HEK293 (cell line): ENCODE measurements at regions not wholly inside any gene's neighbourhood (a gene's known extent, or its start where the extent isn't known, plus 50 kb on each side); places are given as distances from the start of the nearest gene placed in this dataset.

Experiments
- CTCF ChIA-PET: fragments of 350-600 bp; formaldehyde crosslinking; extraction: SDS; loops from one replicate; lab custom pipeline; 2021; ENCODE audit warnings: antibody characterized with exemption; lab: Yijun Ruan, JAX
- POLR2A ChIA-PET: fragments of 300-600 bp; formaldehyde crosslinking; extraction: SDS; loops from one replicate; lab custom pipeline; 2020; ENCODE audit warnings: antibody characterized with exemption, inconsistent platforms; lab: Yijun Ruan, JAX
- H3K27ac ChIP-seq: fragments of 200-500 bp; sonication (Bioruptor generic); 2 replicates; pipeline ENCODE4 v1.5.1; 2014; ENCODE audit warnings: low read depth, low read length, control low read depth, inconsistent platforms; ENCODE audit errors: extremely low read depth
- H3K36me3 ChIP-seq, 2 experiments: fragments of 200-500 bp in 1 of 2; sonication (Bioruptor generic) in 1 of 2; 1 replicate in 1 of 2; 2 replicates in 1 of 2; pipeline ENCODE4 v1.5.1; 2014 to 2017; ENCODE audit warnings: inconsistent platforms in 2 of 2, low read length in 2 of 2; ENCODE audit not compliant: control insufficient read depth in 2 of 2, insufficient read depth in 1 of 2
- H3K4me1 ChIP-seq: fragments of 200-500 bp; sonication (Bioruptor generic); 2 replicates; pipeline ENCODE4 v1.5.1; 2014; ENCODE audit warnings: mild to moderate bottlenecking, low read length, inconsistent platforms; ENCODE audit not compliant: control insufficient read depth, insufficient read depth
- H3K4me3 ChIP-seq: 2 replicates; pipeline ENCODE4 v1.5.1; 2011; ENCODE audit warnings: low read depth, mild to moderate bottlenecking, control low read depth, low read length, moderate library complexity
- H3K9me3 ChIP-seq: fragments of 200-500 bp; sonication (Bioruptor generic); 2 replicates; pipeline ENCODE4 v1.5.1; 2014; ENCODE audit warnings: low read depth, low read length, inconsistent platforms; ENCODE audit not compliant: control insufficient read depth, insufficient read depth
- HOXC10 ChIP-seq: sonication (generic); formaldehyde crosslinking; IDR thresholded peaks from 2 replicates; pipeline ENCODE4 v1.8.1; 2023; ENCODE audit warnings: mild to moderate bottlenecking, missing genetic modification reagents
- OVOL3 ChIP-seq: fragments of 450-650 bp; formaldehyde crosslinking; IDR thresholded peaks from 2 replicates; pipeline ENCODE4 v1.5.1; 2016; ENCODE audit warnings: missing biosample characterization, missing genetic modification characterization
- REST ChIP-seq: fragments of 450-650 bp; formaldehyde crosslinking; IDR thresholded peaks from 2 replicates; pipeline ENCODE4 v1.5.1; 2016; ENCODE audit warnings: missing biosample characterization, missing genetic modification characterization
- SALL2 ChIP-seq: fragments of 450-650 bp; formaldehyde crosslinking; IDR thresholded peaks from 2 replicates; pipeline ENCODE4 v1.5.0; 2017; ENCODE audit warnings: missing biosample characterization, mild to moderate bottlenecking, missing genetic modification characterization, borderline replicate concordance
- ZBTB1 ChIP-seq: fragments of 450-650 bp; formaldehyde crosslinking; IDR thresholded peaks from 2 replicates; pipeline ENCODE4 v1.5.1; 2016; ENCODE audit warnings: missing biosample characterization, missing genetic modification characterization
- ZNF18 ChIP-seq: fragments of 450-650 bp; formaldehyde crosslinking; IDR thresholded peaks from 2 replicates; pipeline ENCODE4 v1.5.1; 2016; ENCODE audit warnings: missing biosample characterization, missing genetic modification characterization
- ZNF202 ChIP-seq: fragments of 450-650 bp; formaldehyde crosslinking; IDR thresholded peaks from 2 replicates; pipeline ENCODE4 v1.5.1; 2016; ENCODE audit warnings: missing biosample characterization, missing genetic modification characterization, borderline replicate concordance
- ZNF449 ChIP-seq: fragments of 450-650 bp; formaldehyde crosslinking; IDR thresholded peaks from 2 replicates; pipeline ENCODE4 v1.5.1; 2017; ENCODE audit warnings: missing biosample characterization, mild to moderate bottlenecking, missing genetic modification characterization, moderate library complexity
- ZNF555 ChIP-seq: fragments of 450-650 bp; formaldehyde crosslinking; conservative IDR thresholded peaks from 2 replicates; pipeline ENCODE4 v1.5.1; 2017; ENCODE audit warnings: missing biosample characterization, mild to moderate bottlenecking, missing genetic modification characterization, inconsistent platforms
- ZNF677 ChIP-seq: fragments of 450-650 bp; IDR thresholded peaks from 2 replicates; pipeline ENCODE4 v1.5.0; 2018; ENCODE audit warnings: missing biosample characterization, mild to moderate bottlenecking, missing genetic modification characterization, moderate library complexity
- ZSCAN18 ChIP-seq: fragments of 450-650 bp; formaldehyde crosslinking; IDR thresholded peaks from 2 replicates; pipeline ENCODE4 v1.5.1; 2016; ENCODE audit warnings: missing biosample characterization, missing genetic modification characterization
- TF ChIP-seq, protein P1 (sequence below): fragments of 450-650 bp; formaldehyde crosslinking; IDR thresholded peaks from 2 replicates; pipeline ENCODE4 v1.5.1; 2016; ENCODE audit warnings: missing biosample characterization, missing genetic modification characterization
- TF ChIP-seq, protein P2 (sequence below): fragments of 450-650 bp; formaldehyde crosslinking; IDR thresholded peaks from 2 replicates; pipeline ENCODE4 v1.5.1; 2016; ENCODE audit warnings: missing biosample characterization, missing genetic modification characterization
- TF ChIP-seq, protein P3 (sequence below): fragments of 450-650 bp; IDR thresholded peaks from 2 replicates; pipeline ENCODE4 v1.5.1; 2018; ENCODE audit warnings: missing biosample characterization, mild to moderate bottlenecking, missing genetic modification characterization
- TF ChIP-seq, protein P4 (sequence below): fragments of 450-650 bp; formaldehyde crosslinking; IDR thresholded peaks from 2 replicates; pipeline ENCODE4 v1.5.1; 2017; ENCODE audit warnings: missing biosample characterization, missing genetic modification characterization

- Histone ChIP-seq H3K27ac (no peak overlapping the region), H3K36me3 (no peaks in the 10 kb centered on the region), H3K9me3 (no peaks in the 10 kb centered on the region), H3K4me3 (no peak overlapping the region), H3K4me1 (no peaks in the 10 kb centered on the region)
- ChIA-PET POLR2A (no interaction called here), CTCF (no interaction called here)
- TF ChIP-seq SALL2 (tag by site-specific recombination) (no peak), REST (no peak), ZNF18 (tag by site-specific recombination) (no peak), ZNF677 (tag by site-specific recombination) (no peak), HOXC10 (CRISPR knock-in tag) (no peak), ZNF555 (tag by site-specific recombination) (no peak), ZNF202 (no peak)
- TF ChIP-seq, protein P1, sequence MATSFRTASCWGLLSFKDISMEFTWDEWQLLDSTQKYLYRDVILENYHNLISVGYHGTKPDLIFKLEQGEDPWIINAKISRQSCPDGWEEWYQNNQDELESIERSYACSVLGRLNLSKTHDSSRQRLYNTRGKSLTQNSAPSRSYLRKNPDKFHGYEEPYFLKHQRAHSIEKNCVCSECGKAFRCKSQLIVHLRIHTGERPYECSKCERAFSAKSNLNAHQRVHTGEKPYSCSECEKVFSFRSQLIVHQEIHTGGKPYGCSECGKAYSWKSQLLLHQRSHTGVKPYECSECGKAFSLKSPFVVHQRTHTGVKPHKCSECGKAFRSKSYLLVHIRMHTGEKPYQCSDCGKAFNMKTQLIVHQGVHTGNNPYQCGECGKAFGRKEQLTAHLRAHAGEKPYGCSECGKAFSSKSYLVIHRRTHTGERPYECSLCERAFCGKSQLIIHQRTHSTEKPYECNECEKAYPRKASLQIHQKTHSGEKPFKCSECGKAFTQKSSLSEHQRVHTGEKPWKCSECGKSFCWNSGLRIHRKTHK (tag by site-specific recombination): no peak
- TF ChIP-seq, protein P2, sequence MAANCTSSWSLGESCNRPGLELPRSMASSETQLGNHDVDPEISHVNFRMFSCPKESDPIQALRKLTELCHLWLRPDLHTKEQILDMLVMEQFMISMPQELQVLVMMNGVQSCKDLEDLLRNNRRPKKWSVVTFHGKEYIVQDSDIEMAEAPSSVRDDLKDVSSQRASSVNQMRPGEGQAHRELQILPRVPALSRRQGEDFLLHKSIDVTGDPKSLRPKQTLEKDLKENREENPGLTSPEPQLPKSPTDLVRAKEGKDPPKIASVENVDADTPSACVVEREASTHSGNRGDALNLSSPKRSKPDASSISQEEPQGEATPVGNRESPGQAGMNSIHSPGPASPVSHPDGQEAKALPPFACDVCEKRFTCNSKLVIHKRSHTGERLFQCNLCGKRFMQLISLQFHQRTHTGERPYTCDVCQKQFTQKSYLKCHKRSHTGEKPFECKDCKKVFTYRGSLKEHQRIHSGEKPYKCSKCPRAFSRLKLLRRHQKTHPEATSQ: no peak
Observed at GRCh38 chr2:150174971-150175421, 312.5 kb downstream of the RND3 start.

GRCh38 chr2:150174056-150174805, 313.2 kb downstream of the RND3 start:
- no peaks in the 10 kb centered on the region for H3K9me3 ChIP-seq
- H3K36me3 ChIP-seq: no peaks in the 10 kb centered on the region
- H3K27ac ChIP-seq: no peak overlapping the region
- TF ChIP-seq ZNF449 (tag by site-specific recombination) (no peak), ZBTB1 (tag by site-specific recombination) (no peak), ZSCAN18 (tag by site-specific recombination) (no peak), OVOL3 (tag by site-specific recombination) (no peak)
- TF ChIP-seq, protein P3, sequence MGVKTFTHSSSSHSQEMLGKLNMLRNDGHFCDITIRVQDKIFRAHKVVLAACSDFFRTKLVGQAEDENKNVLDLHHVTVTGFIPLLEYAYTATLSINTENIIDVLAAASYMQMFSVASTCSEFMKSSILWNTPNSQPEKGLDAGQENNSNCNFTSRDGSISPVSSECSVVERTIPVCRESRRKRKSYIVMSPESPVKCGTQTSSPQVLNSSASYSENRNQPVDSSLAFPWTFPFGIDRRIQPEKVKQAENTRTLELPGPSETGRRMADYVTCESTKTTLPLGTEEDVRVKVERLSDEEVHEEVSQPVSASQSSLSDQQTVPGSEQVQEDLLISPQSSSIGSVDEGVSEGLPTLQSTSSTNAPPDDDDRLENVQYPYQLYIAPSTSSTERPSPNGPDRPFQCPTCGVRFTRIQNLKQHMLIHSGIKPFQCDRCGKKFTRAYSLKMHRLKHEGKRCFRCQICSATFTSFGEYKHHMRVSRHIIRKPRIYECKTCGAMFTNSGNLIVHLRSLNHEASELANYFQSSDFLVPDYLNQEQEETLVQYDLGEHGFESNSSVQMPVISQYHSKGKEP (tag by site-specific recombination): no peak
- TF ChIP-seq, protein P4, sequence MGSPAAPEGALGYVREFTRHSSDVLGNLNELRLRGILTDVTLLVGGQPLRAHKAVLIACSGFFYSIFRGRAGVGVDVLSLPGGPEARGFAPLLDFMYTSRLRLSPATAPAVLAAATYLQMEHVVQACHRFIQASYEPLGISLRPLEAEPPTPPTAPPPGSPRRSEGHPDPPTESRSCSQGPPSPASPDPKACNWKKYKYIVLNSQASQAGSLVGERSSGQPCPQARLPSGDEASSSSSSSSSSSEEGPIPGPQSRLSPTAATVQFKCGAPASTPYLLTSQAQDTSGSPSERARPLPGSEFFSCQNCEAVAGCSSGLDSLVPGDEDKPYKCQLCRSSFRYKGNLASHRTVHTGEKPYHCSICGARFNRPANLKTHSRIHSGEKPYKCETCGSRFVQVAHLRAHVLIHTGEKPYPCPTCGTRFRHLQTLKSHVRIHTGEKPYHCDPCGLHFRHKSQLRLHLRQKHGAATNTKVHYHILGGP (tag by site-specific recombination): no peak
- CTCF ChIA-PET: no interaction called here
- no peaks in the 10 kb centered on the region for H3K4me1 ChIP-seq
- POLR2A ChIA-PET: interaction anchor here (0.7 kb wide), 1 partner anchor 15 kb away, joined by 7 read pairs; no protein-coding TSS in a partner anchor
- no peak overlapping the region for H3K4me3 ChIP-seq
